ENCODE measurements at regions not wholly inside any gene's neighbourhood (a gene's known extent, or its start where the extent isn't known, plus 50 kb on each side); places are given as distances from the start of the nearest gene placed in this dataset.

- no peak for DNase-seq
Measured at GRCh38 chr22:48891688-48892577, 935.7 kb downstream of the BRD1 start.

GRCh38 chr22:48890693-48891554, 936.7 kb downstream of the BRD1 start:
- no peak for DNase-seq

GRCh38 chr22:48889887-48890692, 937.6 kb downstream of the BRD1 start:
- no peak for DNase-seq

GRCh38 chr22:48889209-48889830, 938.4 kb downstream of the BRD1 start:
- DNase-seq = no peak

GRCh38 chr22:48888466-48889208, 939.0 kb downstream of the BRD1 start:
- no peak for DNase-seq

- no peak for DNase-seq
Measured at GRCh38 chr22:48887394-48888332, 940.0 kb downstream of the BRD1 start.

- DNase-seq = no peak
Measured at GRCh38 chr22:48886604-48887393, 940.9 kb downstream of the BRD1 start.

GRCh38 chr22:48885919-48886305, 941.8 kb downstream of the BRD1 start:
- no peak for DNase-seq

GRCh38 chr22:48885271-48885918, 942.3 kb downstream of the BRD1 start:
- DNase-seq = no peak

GRCh38 chr22:48884786-48885185, 942.9 kb downstream of the BRD1 start:
- DNase-seq = no peak

GRCh38 chr22:48884324-48884723, 943.3 kb downstream of the BRD1 start:
- no peak for DNase-seq

- no peak for DNase-seq
Measured at GRCh38 chr22:48883211-48883960, 944.3 kb downstream of the BRD1 start.

GRCh38 chr22:48882636-48883200, 945.0 kb downstream of the BRD1 start:
- no peak for DNase-seq

GRCh38 chr22:48881326-48881980, 946.2 kb downstream of the BRD1 start:
- DNase-seq = no peak

GRCh38 chr22:48880749-48881148, 946.9 kb downstream of the BRD1 start:
- DNase-seq = no peak

GRCh38 chr22:48876951-48877350, 950.7 kb downstream of the BRD1 start:
- no peak for DNase-seq

GRCh38 chr22:48874956-48875355, 952.7 kb downstream of the BRD1 start:
- no peak for DNase-seq

- DNase-seq = no peak
Measured at GRCh38 chr22:48873191-48873520, 954.5 kb downstream of the BRD1 start.

Measured in NCI-H1930 (cell line).